BLaER1 treated with 17β-estradiol and CSF1 and Interleukin-3, amounts not matched to agents 10 nM and 100 nM (cell line): ENCODE measurements at regions not wholly inside any gene's neighbourhood (a gene's known extent, or its start where the extent isn't known, plus 50 kb on each side); places are given as distances from the start of the nearest gene placed in this dataset.

Experiments
- H3K27ac ChIP-seq, 11 experiments: shearing (Covaris generic); formaldehyde crosslinking; 2 replicates each; pipeline ENCODE4 v1.8.1; 2022
- H3K27me3 ChIP-seq, 11 experiments: shearing (Covaris generic); formaldehyde crosslinking; 2 replicates each; pipeline ENCODE4 v1.8.1; 2022
- H3K36me3 ChIP-seq, 11 experiments: shearing (Covaris generic); formaldehyde crosslinking; 2 replicates each; pipeline ENCODE4 v1.8.1; 2022
- H3K4me1 ChIP-seq, 10 experiments: shearing (Covaris generic); formaldehyde crosslinking; 2 replicates each; pipeline ENCODE4 v1.8.1; 2022
- H3K4me2 ChIP-seq, 11 experiments: shearing (Covaris generic); formaldehyde crosslinking; 2 replicates each; pipeline ENCODE4 v1.8.1; 2022
- H3K4me3 ChIP-seq, 10 experiments: shearing (Covaris generic); formaldehyde crosslinking; 2 replicates each; pipeline ENCODE4 v1.8.1; 2022
- H3K9ac ChIP-seq, 11 experiments: shearing (Covaris generic); formaldehyde crosslinking; 2 replicates each; pipeline ENCODE4 v1.8.1; 2022
- H3K9me3 ChIP-seq, 11 experiments: shearing (Covaris generic); formaldehyde crosslinking; replicated peaks in 1 of 11; 2 replicates each; pipeline ENCODE4 v1.8.1; 2022
- H4K20me1 ChIP-seq, 11 experiments: shearing (Covaris generic); formaldehyde crosslinking; 2 replicates each; pipeline ENCODE4 v1.8.1; 2022
- Cebpa-rat ChIP-seq, 11 experiments: shearing (Covaris generic); IDR thresholded peaks; 2 replicates each; pipeline ENCODE4 v1.8.1; 2022

GRCh38 chr5:125225424-125225823 is 479.0 kb upstream of the ZNF608 start:
- Histone ChIP-seq H3K4me3 (no peak overlapping the region), H3K4me1 (no peaks in the 10 kb centered on the region), H3K9me3 (no peaks in the 10 kb centered on the region), H3K4me2 (no peak overlapping the region), H3K27ac (no peak overlapping the region), H3K27me3 (no peaks in the 10 kb centered on the region), H4K20me1 (no peaks in the 10 kb centered on the region), H3K9ac (no peak overlapping the region), H3K36me3 (no peaks in the 10 kb centered on the region)
- no peak for TF ChIP-seq Cebpa-rat (IDR thresholded peaks at IDR 0.05)

DNA sequence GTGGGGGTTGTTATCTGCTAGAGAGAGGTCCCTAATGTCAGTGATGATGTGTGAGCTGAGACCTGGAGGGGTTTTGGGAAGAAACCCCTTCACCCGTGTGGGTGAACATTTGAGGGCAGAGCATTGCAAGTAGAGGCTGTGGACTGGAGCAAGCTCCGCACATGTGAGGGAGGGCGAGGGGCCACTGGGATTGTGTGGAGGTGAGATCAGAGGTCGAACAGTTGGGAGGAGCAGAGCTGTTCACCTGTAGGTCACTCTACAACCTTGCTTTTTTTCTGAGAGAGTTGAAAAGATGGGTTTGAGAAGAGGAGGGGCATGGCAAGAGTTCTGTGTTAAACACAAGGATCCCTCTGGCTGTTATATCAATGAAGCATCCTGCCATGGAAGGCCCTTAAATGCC is 480.4 kb upstream of the ZNF608 start:
- TF ChIP-seq Cebpa-rat (IDR thresholded peaks at IDR 0.05), result no peak
- no peak overlapping the region for H3K27ac ChIP-seq
- no peaks in the 10 kb centered on the region for H3K36me3 ChIP-seq
- no peak overlapping the region for H3K9ac ChIP-seq
- no peaks in the 10 kb centered on the region for H4K20me1 ChIP-seq
- no peaks in the 10 kb centered on the region for H3K4me1 ChIP-seq
- no peaks in the 10 kb centered on the region for H3K9me3 ChIP-seq
- H3K4me3 ChIP-seq, result no peak overlapping the region
- H3K4me2 ChIP-seq, result no peak overlapping the region
- H3K27me3 ChIP-seq, result no peaks in the 10 kb centered on the region

GRCh38 chr5:125227333-125228095 is 481.1 kb upstream of the ZNF608 start:
- Histone ChIP-seq H4K20me1 (no peaks in the 10 kb centered on the region), H3K4me3 (no peak overlapping the region), H3K4me1 (no peaks in the 10 kb centered on the region), H3K27ac (no peak overlapping the region), H3K9ac (no peak overlapping the region), H3K9me3 (no peaks in the 10 kb centered on the region), H3K4me2 (no peak overlapping the region), H3K36me3 (no peaks in the 10 kb centered on the region), H3K27me3 (no peaks in the 10 kb centered on the region)
- no peak for TF ChIP-seq Cebpa-rat (IDR thresholded peaks at IDR 0.05)

DNA sequence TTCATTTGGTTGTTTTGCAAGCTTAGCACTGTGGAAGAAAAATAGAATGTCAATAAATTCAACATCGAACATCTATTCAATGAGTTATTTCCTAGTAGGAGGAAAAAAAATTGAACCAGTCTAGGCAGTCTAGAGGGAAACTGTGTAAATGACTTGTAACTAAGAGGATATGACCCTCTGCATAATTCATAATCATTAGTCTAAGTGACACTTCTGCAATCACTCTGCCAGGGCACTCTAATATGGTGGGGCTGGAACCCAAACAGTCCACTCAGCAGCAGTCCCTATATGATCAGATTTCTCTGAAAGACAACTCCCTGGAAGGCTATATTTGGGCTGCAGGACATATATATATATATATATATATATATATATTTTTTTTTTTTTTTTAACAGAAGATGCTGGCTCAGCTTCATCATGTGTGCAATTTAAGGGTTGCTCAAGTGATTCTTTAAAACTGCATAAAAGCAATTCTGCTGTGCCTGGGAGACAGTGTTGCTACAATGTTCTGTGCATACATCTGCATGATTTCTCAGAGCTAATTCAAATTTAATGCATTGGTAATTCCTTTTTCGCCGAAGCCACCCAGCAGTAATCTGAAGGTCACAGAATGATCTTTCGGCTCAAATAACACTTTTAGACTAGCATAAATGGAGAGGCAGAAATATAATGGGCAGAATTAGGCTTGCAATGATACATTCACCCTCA is 482.1 kb upstream of the ZNF608 start:
- Histone ChIP-seq H3K4me3 (no peak overlapping the region), H3K27me3 (no peaks in the 10 kb centered on the region), H3K9ac (no peak overlapping the region), H3K27ac (no peak overlapping the region), H4K20me1 (no peaks in the 10 kb centered on the region), H3K4me1 (no peaks in the 10 kb centered on the region), H3K9me3 (no peaks in the 10 kb centered on the region), H3K4me2 (no peak overlapping the region), H3K36me3 (no peaks in the 10 kb centered on the region)
- no peak for TF ChIP-seq Cebpa-rat (IDR thresholded peaks at IDR 0.05)

DNA sequence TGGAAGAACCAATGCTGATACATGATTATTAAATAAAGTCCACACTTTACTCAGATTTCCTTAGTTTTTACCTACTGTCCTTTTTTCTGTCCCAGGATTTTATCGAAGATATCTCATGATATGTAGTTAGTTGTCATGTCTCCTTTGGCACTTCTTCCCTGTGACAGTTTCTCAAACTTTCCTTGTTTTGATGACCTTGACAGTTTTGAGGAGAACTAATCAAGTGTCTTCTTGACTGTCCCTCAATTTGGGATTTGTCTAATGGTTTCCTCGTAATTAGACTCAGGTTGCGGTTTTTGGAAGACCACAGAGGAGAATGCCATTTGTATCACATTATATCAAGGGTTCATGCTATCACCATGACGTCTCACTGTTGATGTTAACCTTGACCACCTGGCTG is 483.1 kb upstream of the ZNF608 start:
- Histone ChIP-seq H4K20me1 (no peaks in the 10 kb centered on the region), H3K4me2 (no peak overlapping the region), H3K4me1 (no peaks in the 10 kb centered on the region), H3K9ac (no peak overlapping the region), H3K36me3 (no peaks in the 10 kb centered on the region), H3K27me3 (no peaks in the 10 kb centered on the region), H3K9me3 (no peaks in the 10 kb centered on the region), H3K27ac (no peak overlapping the region), H3K4me3 (no peak overlapping the region)
- TF ChIP-seq Cebpa-rat (IDR thresholded peaks at IDR 0.05), result no peak

DNA sequence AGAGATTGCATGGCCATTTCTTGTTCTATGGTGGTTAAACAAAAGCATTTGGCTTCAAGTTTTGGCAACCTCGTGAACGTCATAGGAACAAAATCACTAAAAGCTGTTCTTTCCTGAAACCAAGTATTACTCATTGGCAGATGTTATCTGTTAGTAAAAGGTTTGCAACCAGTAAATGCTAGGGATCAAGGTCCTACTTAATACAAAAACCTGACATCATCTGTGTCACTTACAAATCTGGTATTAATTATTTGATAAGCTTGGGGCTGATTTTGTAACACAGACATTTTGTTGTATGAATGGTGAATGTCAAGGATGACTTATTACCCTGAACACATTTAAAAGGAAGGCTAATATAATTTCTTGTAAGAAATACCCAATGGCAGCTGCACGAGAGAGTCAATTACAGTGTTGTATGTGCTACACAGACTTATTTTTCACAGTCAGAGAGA is 486.4 kb upstream of the ZNF608 start:
- H3K4me3 ChIP-seq, result no peak overlapping the region
- no peak overlapping the region for H3K27ac ChIP-seq
- H4K20me1 ChIP-seq, result no peaks in the 10 kb centered on the region
- no peak overlapping the region for H3K4me2 ChIP-seq
- TF ChIP-seq Cebpa-rat (IDR thresholded peaks at IDR 0.05), result no peak
- H3K9me3 ChIP-seq, result no peaks in the 10 kb centered on the region
- no peak overlapping the region for H3K9ac ChIP-seq
- H3K36me3 ChIP-seq, result no peaks in the 10 kb centered on the region
- H3K27me3 ChIP-seq, result no peaks in the 10 kb centered on the region
- H3K4me1 ChIP-seq, result peaks cover 0 to 5% (median 0%) of the 10 kb centered on the region in 10 experiments; a peak in 4 of 20 replicates

- H3K9me3 ChIP-seq, result no peaks in the 10 kb centered on the region
- no peaks in the 10 kb centered on the region for H4K20me1 ChIP-seq
- H3K27me3 ChIP-seq, result no peaks in the 10 kb centered on the region
- H3K4me2 ChIP-seq, result no peak overlapping the region
- no peak overlapping the region for H3K9ac ChIP-seq
- no peaks in the 10 kb centered on the region for H3K36me3 ChIP-seq
- H3K4me1 ChIP-seq, result peaks cover 0 to 5% (median 0%) of the 10 kb centered on the region in 10 experiments; a peak in 4 of 20 replicates
- H3K27ac ChIP-seq, result no peak overlapping the region
- no peak for TF ChIP-seq Cebpa-rat (IDR thresholded peaks at IDR 0.05)
- H3K4me3 ChIP-seq, result no peak overlapping the region
These were observed 487.5 kb upstream of the ZNF608 start for GRCh38 chr5:125233944-125234343.

GRCh38 chr5:125236007-125236406 is 489.6 kb upstream of the ZNF608 start:
- peak overlapping the region in 2 of 11 experiments; percentile 17 to 21; a peak in 1 of 22 replicates for H3K4me2 ChIP-seq
- no peak for TF ChIP-seq Cebpa-rat (IDR thresholded peaks at IDR 0.05)
- no peaks in the 10 kb centered on the region for H3K36me3 ChIP-seq
- H3K27me3 ChIP-seq, result no peaks in the 10 kb centered on the region
- H3K27ac ChIP-seq, result no peak overlapping the region
- no peak overlapping the region for H3K4me3 ChIP-seq
- no peaks in the 10 kb centered on the region for H3K9me3 ChIP-seq
- peaks cover 0 to 5% (median 0%) of the 10 kb centered on the region in 10 experiments; a peak in 4 of 20 replicates for H3K4me1 ChIP-seq
- no peak overlapping the region for H3K9ac ChIP-seq
- H4K20me1 ChIP-seq, result no peaks in the 10 kb centered on the region

DNA sequence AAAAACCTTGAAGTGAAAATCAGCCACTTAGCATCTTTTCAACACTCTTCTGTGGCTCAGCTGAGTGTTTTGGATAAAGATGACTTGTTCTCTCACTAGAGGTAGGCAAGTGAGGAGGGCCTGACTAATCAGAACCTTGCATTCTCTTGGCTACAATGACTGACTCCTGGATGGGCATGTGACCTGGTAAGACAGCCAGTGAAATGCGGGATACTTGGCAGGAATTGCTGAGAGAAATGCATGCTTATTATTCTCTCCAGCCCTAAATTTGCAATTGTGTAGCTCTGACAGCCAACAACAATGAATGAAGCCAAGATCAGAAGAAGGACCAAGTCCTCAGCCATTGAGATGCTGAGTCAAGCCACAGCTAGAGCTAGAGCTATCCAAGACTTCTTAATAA is 490.5 kb upstream of the ZNF608 start:
- Histone ChIP-seq H3K9me3 (peaks cover 0 to 7% (median 0%) of the 10 kb centered on the region in 11 experiments; a peak in 3 of 22 replicates), H3K36me3 (no peaks in the 10 kb centered on the region), H3K4me1 (peaks cover 0 to 5% (median 0%) of the 10 kb centered on the region in 10 experiments; a peak in 4 of 20 replicates), H3K9ac (no peak overlapping the region), H4K20me1 (no peaks in the 10 kb centered on the region), H3K4me3 (no peak overlapping the region), H3K4me2 (no peak overlapping the region), H3K27ac (no peak overlapping the region), H3K27me3 (no peaks in the 10 kb centered on the region)
- no peak for TF ChIP-seq Cebpa-rat (IDR thresholded peaks at IDR 0.05)
